22Rv1 (cell line): ENCODE measurements at regions not wholly inside any gene's neighbourhood (a gene's known extent, or its start where the extent isn't known, plus 50 kb on each side); places are given as distances from the start of the nearest gene placed in this dataset.

ENCODE experiments used
- H3K27ac ChIP-seq: fragments of 450-650 bp; 2 replicates; pipeline ENCODE4 v1.5.1; 2017
- ZFX ChIP-seq: fragments of 450-650 bp; IDR thresholded peaks from 2 replicates; pipeline ENCODE4 v1.6.1; 2017; ENCODE audit warnings: antibody characterized with exemption, borderline replicate concordance
- TF ChIP-seq, protein P1 (sequence below): fragments of 450-650 bp; IDR thresholded peaks from 2 replicates; pipeline ENCODE4 v1.5.1; 2017; ENCODE audit warnings: mild to moderate bottlenecking

GRCh38 chr2:181239201-181239799, 217.9 kb upstream of the ITGA4 start:
- no peak overlapping the region for H3K27ac ChIP-seq
- TF ChIP-seq, protein P1, sequence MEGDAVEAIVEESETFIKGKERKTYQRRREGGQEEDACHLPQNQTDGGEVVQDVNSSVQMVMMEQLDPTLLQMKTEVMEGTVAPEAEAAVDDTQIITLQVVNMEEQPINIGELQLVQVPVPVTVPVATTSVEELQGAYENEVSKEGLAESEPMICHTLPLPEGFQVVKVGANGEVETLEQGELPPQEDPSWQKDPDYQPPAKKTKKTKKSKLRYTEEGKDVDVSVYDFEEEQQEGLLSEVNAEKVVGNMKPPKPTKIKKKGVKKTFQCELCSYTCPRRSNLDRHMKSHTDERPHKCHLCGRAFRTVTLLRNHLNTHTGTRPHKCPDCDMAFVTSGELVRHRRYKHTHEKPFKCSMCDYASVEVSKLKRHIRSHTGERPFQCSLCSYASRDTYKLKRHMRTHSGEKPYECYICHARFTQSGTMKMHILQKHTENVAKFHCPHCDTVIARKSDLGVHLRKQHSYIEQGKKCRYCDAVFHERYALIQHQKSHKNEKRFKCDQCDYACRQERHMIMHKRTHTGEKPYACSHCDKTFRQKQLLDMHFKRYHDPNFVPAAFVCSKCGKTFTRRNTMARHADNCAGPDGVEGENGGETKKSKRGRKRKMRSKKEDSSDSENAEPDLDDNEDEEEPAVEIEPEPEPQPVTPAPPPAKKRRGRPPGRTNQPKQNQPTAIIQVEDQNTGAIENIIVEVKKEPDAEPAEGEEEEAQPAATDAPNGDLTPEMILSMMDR, result peak; percentile 44
- no peak for TF ChIP-seq ZFX

- no peak overlapping the region for H3K27ac ChIP-seq
- TF ChIP-seq, protein P1, result no peak
- no peak for TF ChIP-seq ZFX
Measured at GRCh38 chr2:181240844-181241243, 216.3 kb upstream of the ITGA4 start.

- TF ChIP-seq ZFX, result no peak
- H3K27ac ChIP-seq, result no peak overlapping the region
Measured at GRCh38 chr2:181241366-181241765, 215.8 kb upstream of the ITGA4 start.

- no peak for TF ChIP-seq ZFX
- TF ChIP-seq, protein P1, result no peak
- H3K27ac ChIP-seq, result no peak overlapping the region
Measured at GRCh38 chr2:181241797-181242196, 215.4 kb upstream of the ITGA4 start.

- no peak overlapping the region for H3K27ac ChIP-seq
- TF ChIP-seq, protein P1, result no peak
- TF ChIP-seq ZFX, result no peak
Measured at GRCh38 chr2:181242262-181242661, 214.9 kb upstream of the ITGA4 start.

GRCh38 chr2:181243319-181243718, 213.9 kb upstream of the ITGA4 start:
- TF ChIP-seq, protein P1, result no peak
- TF ChIP-seq ZFX, result no peak

GRCh38 chr2:181250691-181251090, 206.5 kb upstream of the ITGA4 start:
- no peak for TF ChIP-seq ZFX
- TF ChIP-seq, protein P1, result no peak
- H3K27ac ChIP-seq, result no peak overlapping the region

More at GRCh38 chr2:181243319-181243718, 213.9 kb upstream of the ITGA4 start:
- H3K27ac ChIP-seq, result no peak overlapping the region
